ENCODE measurements at regions not wholly inside any gene's neighbourhood (a gene's known extent, or its start where the extent isn't known, plus 50 kb on each side); places are given as distances from the start of the nearest gene placed in this dataset.

GRCh38 chr16:76164970-76165558, 112.1 kb upstream of the CNTNAP4 start:
- Histone ChIP-seq H3K4me1 (no peaks in the 10 kb centered on the region), H3K36me3 (no peaks in the 10 kb centered on the region), H3K27me3 (no peaks in the 10 kb centered on the region), H3K9me3 (no peaks in the 10 kb centered on the region), H3K27ac (no peak overlapping the region), H3K4me3 (no peak overlapping the region)
- DNase-seq (no peak), ATAC-seq (no peak)
- 62% methylated on average over 2 of the region's 2 CpGs for WGBS (ENCODE audit: insufficient coverage, low coverage, low lambda C conversion rate, missing lambda C conversion rate)
- TF ChIP-seq CTCF (IDR thresholded peaks at IDR 0.05) (no peak), POLR2A (IDR thresholded peaks at IDR 0.05) (no peak)
- intact Hi-C loops (cut with DNase I): no loop called here

- DNase-seq: no peak
- intact Hi-C loops (cut with DNase I): no loop called here
- no peak for TF ChIP-seq POLR2A (IDR thresholded peaks at IDR 0.05)
- TF ChIP-seq CTCF (IDR thresholded peaks at IDR 0.05): no peak
- Histone ChIP-seq H3K27me3 (no peaks in the 10 kb centered on the region), H3K9me3 (no peaks in the 10 kb centered on the region), H3K36me3 (no peaks in the 10 kb centered on the region), H3K4me1 (no peaks in the 10 kb centered on the region), H3K4me3 (no peak overlapping the region), H3K27ac (no peak overlapping the region)
- no peak for ATAC-seq
- 40% methylated on average over 3 of the region's 3 CpGs for WGBS (ENCODE audit: insufficient coverage, low coverage, low lambda C conversion rate, missing lambda C conversion rate)
Measured at GRCh38 chr16:76175718-76176117, 101.5 kb upstream of the CNTNAP4 start.

DNA sequence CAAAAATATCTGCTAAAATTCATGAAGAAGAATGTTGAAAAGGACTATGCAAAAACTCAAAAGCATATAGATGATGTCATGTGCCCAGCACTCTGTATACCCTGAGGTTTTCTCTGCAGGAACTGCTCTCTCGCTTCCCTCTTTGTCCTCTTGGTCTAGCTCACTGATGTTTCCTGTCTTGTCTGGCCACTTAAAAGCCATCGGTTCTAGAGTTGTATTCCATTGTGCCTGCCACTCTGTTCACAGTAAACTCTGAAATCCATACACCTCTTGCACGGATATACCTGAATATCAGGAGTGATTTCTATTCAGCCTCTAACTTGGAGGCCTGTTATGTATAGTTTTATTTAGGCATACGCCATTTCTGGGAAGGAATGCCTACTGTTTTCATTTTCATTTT, 101.0 kb upstream of the CNTNAP4 start:
- no peaks in the 10 kb centered on the region for H3K27me3 ChIP-seq
- TF ChIP-seq CTCF (IDR thresholded peaks at IDR 0.05) (no peak), POLR2A (IDR thresholded peaks at IDR 0.05) (no peak)
- H3K4me1 ChIP-seq: no peaks in the 10 kb centered on the region
- H3K4me3 ChIP-seq: no peak overlapping the region
- intact Hi-C loops (cut with DNase I): no loop called here
- H3K27ac ChIP-seq: no peak overlapping the region
- DNase-seq: no peak
- H3K36me3 ChIP-seq: no peaks in the 10 kb centered on the region
- H3K9me3 ChIP-seq: no peaks in the 10 kb centered on the region
- WGBS (ENCODE audit: insufficient coverage, low coverage, low lambda C conversion rate, missing lambda C conversion rate): 43% methylated on average over 4 of the region's 4 CpGs
- no peak for ATAC-seq

DNA sequence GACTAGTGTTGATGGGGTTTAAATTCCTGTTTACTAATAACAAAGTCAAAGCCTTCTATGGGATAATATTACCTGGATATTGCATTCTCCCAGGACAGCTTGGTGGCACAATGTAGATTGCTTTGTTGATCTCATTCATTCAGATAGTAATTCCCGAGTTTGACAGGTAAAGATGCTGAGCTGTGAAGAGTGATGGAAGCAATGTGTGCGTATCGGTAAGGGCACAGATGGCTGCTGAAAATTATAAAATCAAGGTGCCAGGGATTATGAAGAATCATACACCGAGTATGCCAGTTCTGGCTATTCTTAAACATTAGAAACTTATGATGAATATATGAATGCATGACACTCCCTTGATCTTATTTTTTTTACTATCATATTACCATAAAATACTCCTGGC, 100.6 kb upstream of the CNTNAP4 start:
- H3K4me1 ChIP-seq: no peaks in the 10 kb centered on the region
- ATAC-seq (no peak), DNase-seq (no peak)
- intact Hi-C loops (cut with DNase I): no loop called here
- no peaks in the 10 kb centered on the region for H3K36me3 ChIP-seq
- H3K9me3 ChIP-seq: no peaks in the 10 kb centered on the region
- WGBS (ENCODE audit: insufficient coverage, low coverage, low lambda C conversion rate, missing lambda C conversion rate): 46% methylated on average over 3 of the region's 4 CpGs
- no peak overlapping the region for H3K4me3 ChIP-seq
- H3K27ac ChIP-seq: no peak overlapping the region
- no peaks in the 10 kb centered on the region for H3K27me3 ChIP-seq
- TF ChIP-seq CTCF (IDR thresholded peaks at IDR 0.05): no peak
- no peak for TF ChIP-seq POLR2A (IDR thresholded peaks at IDR 0.05)
